ENCODE measurements at regions not wholly inside any gene's neighbourhood (a gene's known extent, or its start where the extent isn't known, plus 50 kb on each side); places are given as distances from the start of the nearest gene placed in this dataset.

DNA sequence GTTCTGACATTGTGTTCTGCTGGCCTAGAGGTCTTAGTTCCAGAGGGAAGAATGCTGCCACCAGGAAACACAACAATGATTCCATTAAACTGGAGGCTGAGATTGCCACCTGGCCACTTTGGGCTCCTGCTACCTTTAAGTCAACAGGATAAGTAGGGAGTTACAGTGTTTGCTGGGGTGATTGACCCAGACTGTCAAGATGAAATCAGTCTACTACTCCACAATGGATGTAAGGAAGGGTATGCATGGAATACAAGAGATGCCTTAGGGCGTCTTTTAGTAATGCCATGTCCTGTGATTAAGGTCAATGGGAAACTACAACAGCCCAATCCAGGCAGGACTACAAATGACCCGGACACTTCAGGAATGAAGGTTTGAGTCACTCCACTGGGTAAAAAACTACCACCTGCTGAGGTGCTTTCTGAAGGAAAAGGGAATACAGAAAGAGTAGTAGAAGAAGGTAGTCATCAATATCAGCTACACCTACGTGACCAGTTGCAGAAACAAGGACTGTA is 852.6 kb downstream of the LRFN5 start:
- Mint-ChIP-seq H3K36me3 (ENCODE audit: low read depth) (no peaks in the 10 kb centered on the region), H3K27ac (no peak overlapping the region), H3K27me3 (no peaks in the 10 kb centered on the region), H3K4me1 (no peaks in the 10 kb centered on the region), H3K4me3 (no peak overlapping the region), H3K9me3 (no peaks in the 10 kb centered on the region)
- intact Hi-C loops (cut with micrococcal nuclease), result no loop called here
- ATAC-seq (ENCODE audit: low read depth), result no peak
- ChIA-PET POLR2A (no interaction called here), CTCF (no interaction called here)
- no peak for DNase-seq
- TF ChIP-seq, protein P1, sequence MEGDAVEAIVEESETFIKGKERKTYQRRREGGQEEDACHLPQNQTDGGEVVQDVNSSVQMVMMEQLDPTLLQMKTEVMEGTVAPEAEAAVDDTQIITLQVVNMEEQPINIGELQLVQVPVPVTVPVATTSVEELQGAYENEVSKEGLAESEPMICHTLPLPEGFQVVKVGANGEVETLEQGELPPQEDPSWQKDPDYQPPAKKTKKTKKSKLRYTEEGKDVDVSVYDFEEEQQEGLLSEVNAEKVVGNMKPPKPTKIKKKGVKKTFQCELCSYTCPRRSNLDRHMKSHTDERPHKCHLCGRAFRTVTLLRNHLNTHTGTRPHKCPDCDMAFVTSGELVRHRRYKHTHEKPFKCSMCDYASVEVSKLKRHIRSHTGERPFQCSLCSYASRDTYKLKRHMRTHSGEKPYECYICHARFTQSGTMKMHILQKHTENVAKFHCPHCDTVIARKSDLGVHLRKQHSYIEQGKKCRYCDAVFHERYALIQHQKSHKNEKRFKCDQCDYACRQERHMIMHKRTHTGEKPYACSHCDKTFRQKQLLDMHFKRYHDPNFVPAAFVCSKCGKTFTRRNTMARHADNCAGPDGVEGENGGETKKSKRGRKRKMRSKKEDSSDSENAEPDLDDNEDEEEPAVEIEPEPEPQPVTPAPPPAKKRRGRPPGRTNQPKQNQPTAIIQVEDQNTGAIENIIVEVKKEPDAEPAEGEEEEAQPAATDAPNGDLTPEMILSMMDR (IDR thresholded peaks at IDR 0.05), result no peak

- H3K9me3 Mint-ChIP-seq, result no peaks in the 10 kb centered on the region
- POLR2A ChIA-PET, result interaction anchor here (0.6 kb wide), 1 partner anchor 442 kb away, joined by 3 read pairs; no protein-coding TSS in a partner anchor
- no peaks in the 10 kb centered on the region for H3K36me3 Mint-ChIP-seq (ENCODE audit: low read depth)
- H3K27ac Mint-ChIP-seq, result no peak overlapping the region
- DNase-seq (no peak), ATAC-seq (ENCODE audit: low read depth) (no peak)
- no peak overlapping the region for H3K4me3 Mint-ChIP-seq
- CTCF ChIA-PET, result no interaction called here
- H3K4me1 Mint-ChIP-seq, result peaks cover 9% of the 10 kb centered on the region
- no peaks in the 10 kb centered on the region for H3K27me3 Mint-ChIP-seq
- TF ChIP-seq, protein P1 (IDR thresholded peaks at IDR 0.05), result no peak
- intact Hi-C loops (cut with micrococcal nuclease), result no loop called here
These were observed 834.9 kb downstream of the LRFN5 start for GRCh38 chr14:42441615-42442014.

- H3K27me3 Mint-ChIP-seq, result no peaks in the 10 kb centered on the region
- POLR2A ChIA-PET, result no interaction called here
- CTCF ChIA-PET, result interaction anchor here (1.1 kb wide), 1 partner anchor 160 kb away, joined by 3 read pairs; no protein-coding TSS in a partner anchor
- H3K27ac Mint-ChIP-seq, result no peak overlapping the region
- ATAC-seq (ENCODE audit: low read depth) (peak; percentile 34), DNase-seq (no peak)
- peaks cover 2% of the 10 kb centered on the region for H3K9me3 Mint-ChIP-seq
- no peaks in the 10 kb centered on the region for H3K36me3 Mint-ChIP-seq (ENCODE audit: low read depth)
- intact Hi-C loops (cut with micrococcal nuclease), result no loop called here
- H3K4me3 Mint-ChIP-seq, result no peak overlapping the region
- TF ChIP-seq, protein P1 (IDR thresholded peaks at IDR 0.05), result no peak
- H3K4me1 Mint-ChIP-seq, result peaks cover 9% of the 10 kb centered on the region
These were observed 831.1 kb downstream of the LRFN5 start for GRCh38 chr14:42437809-42438208.

DNA sequence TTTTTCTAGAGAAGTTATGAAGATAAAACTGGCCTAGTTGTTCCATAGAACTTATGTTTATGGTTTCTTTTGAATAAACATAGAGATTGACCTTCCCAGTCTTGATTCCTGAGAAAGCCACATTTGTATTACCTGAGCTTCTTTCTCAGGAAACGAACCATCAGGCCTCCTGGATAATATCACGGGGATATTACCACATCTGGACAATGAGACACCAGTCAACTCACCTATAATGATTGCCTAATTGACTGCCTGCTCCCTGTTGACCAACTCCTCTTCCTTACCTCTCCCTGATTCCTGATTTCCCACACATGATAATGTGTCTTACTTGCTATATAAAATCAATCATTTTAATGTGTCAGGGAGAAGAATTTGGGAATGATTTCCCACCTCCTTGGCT is 822.7 kb downstream of the LRFN5 start:
- intact Hi-C loops (cut with micrococcal nuclease), result loop anchor here (2.0 to 5.0 kb wide), 6 partner anchors 77 to 207 kb away; no protein-coding TSS in a partner anchor
- ChIA-PET CTCF (no interaction called here), POLR2A (no interaction called here)
- no peak for DNase-seq
- peaks cover 8% of the 10 kb centered on the region for H3K9me3 Mint-ChIP-seq
- peak overlapping the region; percentile 11 for H3K4me3 Mint-ChIP-seq
- no peaks in the 10 kb centered on the region for H3K27me3 Mint-ChIP-seq
- H3K4me1 Mint-ChIP-seq, result peaks cover 27% of the 10 kb centered on the region
- H3K27ac Mint-ChIP-seq, result peak overlapping the region; percentile 80
- TF ChIP-seq, protein P1 (IDR thresholded peaks at IDR 0.05), result no peak
- H3K36me3 Mint-ChIP-seq (ENCODE audit: low read depth), result no peaks in the 10 kb centered on the region
- ATAC-seq (ENCODE audit: low read depth), result no peak

DNA sequence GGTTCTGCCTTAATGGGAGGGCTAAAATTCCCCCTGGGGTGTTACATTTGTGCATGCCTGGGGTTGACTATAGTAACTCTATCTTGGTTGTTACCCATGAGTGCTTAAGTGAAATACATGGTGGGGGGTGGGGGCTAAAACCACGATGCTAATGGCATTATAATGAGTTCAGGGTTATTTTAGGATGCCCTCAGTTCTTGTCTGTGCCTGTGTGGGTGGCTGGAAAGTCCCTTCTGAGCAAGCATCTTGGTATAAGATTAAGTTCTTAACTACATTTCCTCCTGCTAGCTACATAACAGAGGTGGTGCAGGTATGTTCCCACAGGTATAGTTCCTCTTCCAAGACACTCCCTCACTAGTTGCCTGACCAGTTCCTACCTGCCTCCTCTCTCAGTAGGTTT is 822.3 kb downstream of the LRFN5 start:
- ChIA-PET CTCF (no interaction called here), POLR2A (no interaction called here)
- DNase-seq (peak; percentile 24), ATAC-seq (ENCODE audit: low read depth) (peak; percentile 95)
- TF ChIP-seq, protein P1 (IDR thresholded peaks at IDR 0.05), result no peak
- no peaks in the 10 kb centered on the region for H3K36me3 Mint-ChIP-seq (ENCODE audit: low read depth)
- H3K27ac Mint-ChIP-seq, result peak overlapping the region; percentile 80
- H3K4me1 Mint-ChIP-seq, result peaks cover 28% of the 10 kb centered on the region
- H3K4me3 Mint-ChIP-seq, result peak overlapping the region; percentile 12
- no peaks in the 10 kb centered on the region for H3K27me3 Mint-ChIP-seq
- intact Hi-C loops (cut with micrococcal nuclease), result loop anchor here (2.0 to 5.0 kb wide), 6 partner anchors 76 to 206 kb away; no protein-coding TSS in a partner anchor
- H3K9me3 Mint-ChIP-seq, result peaks cover 8% of the 10 kb centered on the region
